Gastrocnemius medialis (tissue), 4 donors: ENCODE measurements at regions not wholly inside any gene's neighbourhood (a gene's known extent, or its start where the extent isn't known, plus 50 kb on each side); places are given as distances from the start of the nearest gene placed in this dataset.

Source experiments
- ATAC-seq, 2 donors: fragments of 150-250 bp; one replicate each; pipeline ENCODE4 v1.9.1; 2016
- DNase-seq, 2 donors: peaks; one replicate each; pipeline ENCODE4 v3.0.0-alpha.2; 2019
- H3K27ac ChIP-seq, 4 donors: fragments of 200-600 bp; sonication (generic); 1 replicate in 1 of 4; 2 replicates in 3 of 4; pipeline ENCODE4 v1.5.1; 2016 to 2018; ENCODE audit warnings: mild to moderate bottlenecking in 2 of 4, moderate library complexity in 1 of 4
- H3K27me3 ChIP-seq, 3 donors: fragments of 200-600 bp; sonication (generic) in 2 of 3; 1 replicate in 1 of 3; 2 replicates in 2 of 3; pipeline versions ENCODE4 v1.5.1 to v1.6.0; 2016 to 2019; ENCODE audit warnings: mild to moderate bottlenecking in 1 of 3, moderate library complexity in 1 of 3
- H3K36me3 ChIP-seq, 2 donors: fragments of 200-600 bp; sonication (generic) in 1 of 2; one replicate each; pipeline ENCODE4 v1.5.1; 2017 to 2018
- H3K4me1 ChIP-seq, 2 donors: fragments of 200-600 bp; sonication (generic) in 1 of 2; one replicate each; pipeline ENCODE4 v1.5.1; 2016 to 2017; ENCODE audit warnings: mild to moderate bottlenecking in 2 of 2
- H3K4me3 ChIP-seq, 4 donors: fragments of 200-600 bp; sonication (generic) in 3 of 4; 1 replicate in 1 of 4; 2 replicates in 3 of 4; pipeline ENCODE4 v1.5.1; 2016 to 2019; ENCODE audit warnings: mild to moderate bottlenecking in 2 of 4
- H3K9me3 ChIP-seq, 3 donors: fragments of 200-600 bp; sonication (generic) in 2 of 3; 1 replicate in 1 of 3; 2 replicates in 2 of 3; pipeline ENCODE4 v1.5.1; 2016 to 2019
- POLR2A ChIP-seq, 2 donors: fragments of 450-650 bp; IDR thresholded peaks; one replicate each; pipeline ENCODE4 v1.6.1; 2017; ENCODE audit warnings: antibody characterized with exemption in 2 of 2, mild to moderate bottlenecking in 2 of 2, moderate library complexity in 2 of 2
- in situ Hi-C, 4 donors: fragments of 200-750 bp; cut with MboI; loops; one replicate each; pipeline versions ENCODE4 v1.15.0 to v1.8.0; 2017; ENCODE audit warnings: low sequenced_read_pairs in 4 of 4
- intact Hi-C: fragments of 100-400 bp; cut with DNase I; formaldehyde crosslinking; loops from one replicate; pipeline ENCODE4 v1.15.1; 2023; ENCODE audit warnings: low total_unique reads
- TF ChIP-seq, protein P1 (sequence below), 5 experiments: fragments of 450-650 bp in 3 of 5; fragments of 200-600 bp in 2 of 5; sonication (generic) in 2 of 5; IDR thresholded peaks in 4 of 5; conservative IDR thresholded peaks in 1 of 5; 1 replicate in 4 of 5; 2 replicates in 1 of 5; pipeline ENCODE4 v1.5.1; 2016 to 2019; ENCODE audit warnings: antibody characterized with exemption in 5 of 5, mild to moderate bottlenecking in 3 of 5, moderate library complexity in 3 of 5

- peak overlapping the region in 2 of 4 donors; percentile 52 to 53 for H3K27ac ChIP-seq
Observed at GRCh38 chr1:56370513-56370912, 208.8 kb downstream of the PLPP3 start.

DNA sequence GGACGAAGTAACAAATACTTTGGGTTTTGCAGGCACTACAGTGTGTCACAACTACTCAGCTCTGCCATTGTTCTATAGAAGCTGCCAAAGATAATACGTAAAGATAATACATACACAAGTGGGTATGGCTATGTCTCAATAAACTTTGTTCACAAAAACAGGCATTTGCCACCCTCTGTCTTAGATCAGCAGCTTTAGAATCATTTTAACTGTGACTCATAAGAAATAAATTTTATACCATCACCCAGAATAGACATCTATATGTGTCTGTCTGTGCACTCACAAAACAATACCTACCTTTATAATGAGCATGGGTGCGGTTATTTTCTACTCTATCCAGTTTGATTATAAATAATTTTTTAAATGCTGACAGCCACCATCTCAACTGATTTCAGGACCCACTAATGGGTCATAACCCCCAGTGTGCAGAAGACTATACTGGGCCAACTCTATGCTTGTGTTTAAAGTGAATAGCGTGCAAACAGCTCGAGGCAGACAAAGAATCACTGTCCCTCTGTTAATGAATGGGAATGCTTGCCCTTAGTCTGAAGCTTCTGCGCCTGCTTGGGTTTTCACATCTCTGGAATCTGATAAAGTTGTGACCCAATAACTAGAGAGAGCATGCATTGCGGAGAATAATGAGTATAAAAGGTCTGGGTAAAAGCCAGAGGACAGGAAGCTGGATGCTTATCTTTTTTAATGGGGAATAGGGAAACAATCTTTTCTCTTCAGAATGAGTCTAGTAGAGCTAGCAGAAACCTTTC is 216.2 kb downstream of the PLPP3 start:
- TF ChIP-seq POLR2A (IDR thresholded peaks at IDR 0.05) = no peak
- TF ChIP-seq, protein P1, sequence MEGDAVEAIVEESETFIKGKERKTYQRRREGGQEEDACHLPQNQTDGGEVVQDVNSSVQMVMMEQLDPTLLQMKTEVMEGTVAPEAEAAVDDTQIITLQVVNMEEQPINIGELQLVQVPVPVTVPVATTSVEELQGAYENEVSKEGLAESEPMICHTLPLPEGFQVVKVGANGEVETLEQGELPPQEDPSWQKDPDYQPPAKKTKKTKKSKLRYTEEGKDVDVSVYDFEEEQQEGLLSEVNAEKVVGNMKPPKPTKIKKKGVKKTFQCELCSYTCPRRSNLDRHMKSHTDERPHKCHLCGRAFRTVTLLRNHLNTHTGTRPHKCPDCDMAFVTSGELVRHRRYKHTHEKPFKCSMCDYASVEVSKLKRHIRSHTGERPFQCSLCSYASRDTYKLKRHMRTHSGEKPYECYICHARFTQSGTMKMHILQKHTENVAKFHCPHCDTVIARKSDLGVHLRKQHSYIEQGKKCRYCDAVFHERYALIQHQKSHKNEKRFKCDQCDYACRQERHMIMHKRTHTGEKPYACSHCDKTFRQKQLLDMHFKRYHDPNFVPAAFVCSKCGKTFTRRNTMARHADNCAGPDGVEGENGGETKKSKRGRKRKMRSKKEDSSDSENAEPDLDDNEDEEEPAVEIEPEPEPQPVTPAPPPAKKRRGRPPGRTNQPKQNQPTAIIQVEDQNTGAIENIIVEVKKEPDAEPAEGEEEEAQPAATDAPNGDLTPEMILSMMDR (IDR thresholded peaks at IDR 0.05 in 4 of 5, conservative IDR thresholded peaks at IDR 0.05 in 1 of 5) = no peak
- Histone ChIP-seq H3K4me3 (no peak overlapping the region), H3K27me3 (no peaks in the 10 kb centered on the region), H3K27ac (peak overlapping the region in 3 of 4 donors; percentile 6 to 85 (median 47)), H3K4me1 (peaks cover 10 to 19% of the 10 kb centered on the region in 2 donors), H3K9me3 (no peaks in the 10 kb centered on the region), H3K36me3 (no peaks in the 10 kb centered on the region)
- in situ Hi-C loops = no loop called here
- no peak for DNase-seq
- intact Hi-C loops = no loop called here
- ATAC-seq = no peak

More at GRCh38 chr1:56370513-56370912, 208.8 kb downstream of the PLPP3 start:
- no peak for DNase-seq
- TF ChIP-seq, protein P1 (IDR thresholded peaks at IDR 0.05 in 4 of 5, conservative IDR thresholded peaks at IDR 0.05 in 1 of 5) = no peak
- no peak for TF ChIP-seq POLR2A (IDR thresholded peaks at IDR 0.05)
- Histone ChIP-seq H3K27me3 (no peaks in the 10 kb centered on the region), H3K4me1 (peaks cover 33 to 38% of the 10 kb centered on the region in 2 donors), H3K4me3 (no peak overlapping the region), H3K36me3 (no peaks in the 10 kb centered on the region), H3K9me3 (no peaks in the 10 kb centered on the region)
- in situ Hi-C loops (no loop called here), intact Hi-C loops (no loop called here)
- ATAC-seq = no peak

GRCh38 chr1:56360021-56360420 is 219.3 kb downstream of the PLPP3 start:
- ATAC-seq (no peak), DNase-seq (no peak)
- Histone ChIP-seq H3K27me3 (no peaks in the 10 kb centered on the region), H3K36me3 (no peaks in the 10 kb centered on the region), H3K4me1 (peaks cover 35 to 43% of the 10 kb centered on the region in 2 donors), H3K9me3 (no peaks in the 10 kb centered on the region), H3K27ac (peak overlapping the region; percentile 73 to 92 (median 82)), H3K4me3 (no peak overlapping the region)
- no peak for TF ChIP-seq POLR2A (IDR thresholded peaks at IDR 0.05)
- TF ChIP-seq, protein P1 (IDR thresholded peaks at IDR 0.05 in 4 of 5, conservative IDR thresholded peaks at IDR 0.05 in 1 of 5) = no peak
- in situ Hi-C loops (no loop called here), intact Hi-C loops (no loop called here)

GRCh38 chr1:56359056-56359455 is 220.3 kb downstream of the PLPP3 start:
- DNase-seq (no peak), ATAC-seq (no peak)
- peak overlapping the region; percentile 73 to 92 (median 82) for H3K27ac ChIP-seq
- intact Hi-C loops = loop anchor here (1.0 to 10.0 kb wide), 5 partner anchors 15 to 456 kb away; partner anchors contain the start of genes FYB2, PLPP3 and PRKAA2
- TF ChIP-seq, protein P1 (IDR thresholded peaks at IDR 0.05 in 4 of 5, conservative IDR thresholded peaks at IDR 0.05 in 1 of 5) = no peak
- TF ChIP-seq POLR2A (IDR thresholded peaks at IDR 0.05) = no peak
- H3K4me3 ChIP-seq = no peak overlapping the region
- no peaks in the 10 kb centered on the region for H3K27me3 ChIP-seq
- in situ Hi-C loops = no loop called here
- peaks cover 44 to 49% of the 10 kb centered on the region in 2 donors for H3K4me1 ChIP-seq
- no peaks in the 10 kb centered on the region for H3K9me3 ChIP-seq
- H3K36me3 ChIP-seq = no peaks in the 10 kb centered on the region
